DND-41 (cell line): ENCODE measurements at regions not wholly inside any gene's neighbourhood (a gene's known extent, or its start where the extent isn't known, plus 50 kb on each side); places are given as distances from the start of the nearest gene placed in this dataset.
"Not testable (repeated sequence)": the region's sequence is repeated elsewhere in the genome, so short reads cannot be mapped to it uniquely, and the experiment has no call there.

Source experiments
- ATAC-seq: fragments of 200-7000 bp; cut with Tn5 transposase; 3 replicates; pipeline ENCODE4 v1.9.1; 2021; ENCODE audit warnings: low read depth; ENCODE audit not compliant: insufficient read depth
- DNase-seq: peaks from one replicate; pipeline ENCODE4 v3.0.0-alpha.2; 2020
- H2AFZ ChIP-seq: 2 replicates; pipeline ENCODE4 v1.6.0; 2012; ENCODE audit warnings: low read depth, low read length
- H3K27ac ChIP-seq: 2 replicates; pipeline ENCODE4 v1.5.1; 2012; ENCODE audit warnings: low read length, inconsistent platforms
- H3K27me3 ChIP-seq: fragments of 200-600 bp; sonication (generic); 2 replicates; pipeline ENCODE4 v1.6.0; 2012; ENCODE audit warnings: low read length, mild to moderate bottlenecking, inconsistent platforms; ENCODE audit not compliant: insufficient read depth, poor library complexity
- H3K36me3 ChIP-seq: 2 replicates; pipeline ENCODE4 v1.5.1; 2012; ENCODE audit warnings: low read length, inconsistent platforms; ENCODE audit not compliant: insufficient read depth
- H3K4me1 ChIP-seq: 2 replicates; pipeline ENCODE4 v1.5.1; 2012; ENCODE audit warnings: mild to moderate bottlenecking, low read length; ENCODE audit not compliant: insufficient read depth
- H3K4me2 ChIP-seq: 2 replicates; pipeline ENCODE4 v1.6.0; 2012; ENCODE audit warnings: mild to moderate bottlenecking, moderate library complexity, low read length, inconsistent platforms; ENCODE audit not compliant: insufficient read depth
- H3K4me3 ChIP-seq, 2 experiments: fragments of 200-600 bp in 1 of 2; shearing (Covaris generic) in 1 of 2; 2 replicates each; pipeline ENCODE4 v1.5.1; 2012 to 2016; ENCODE audit warnings: inconsistent platforms in 2 of 2, low read length in 2 of 2, mild to moderate bottlenecking in 2 of 2, low read depth in 1 of 2, moderate library complexity in 1 of 2
- H3K79me2 ChIP-seq: 2 replicates; pipeline ENCODE4 v1.6.0; 2012; ENCODE audit warnings: low read length, inconsistent platforms; ENCODE audit not compliant: insufficient read depth
- H3K9ac ChIP-seq: 2 replicates; pipeline ENCODE4 v1.6.0; 2012; ENCODE audit warnings: low read depth, mild to moderate bottlenecking, inconsistent platforms, low read length, moderate library complexity
- H3K9me3 ChIP-seq: 2 replicates; pipeline ENCODE4 v1.5.1; 2012; ENCODE audit warnings: low read length, moderate library complexity, mild to moderate bottlenecking, inconsistent platforms; ENCODE audit not compliant: insufficient read depth, severe bottlenecking
- H4K20me1 ChIP-seq: 2 replicates; pipeline ENCODE4 v1.6.0; 2012; ENCODE audit warnings: low read length; ENCODE audit not compliant: insufficient read depth
- EZH2 ChIP-seq: IDR thresholded peaks from 3 replicates; pipeline ENCODE4 v1.6.1; 2012; ENCODE audit warnings: borderline replicate concordance, low read depth, mild to moderate bottlenecking, moderate library complexity, low read length, inconsistent platforms; ENCODE audit not compliant: severe bottlenecking
- TF ChIP-seq, protein P1 (sequence below): IDR thresholded peaks from 2 replicates; pipeline ENCODE4 v1.5.1; 2012; ENCODE audit warnings: borderline replicate concordance, low read length, moderate library complexity, mild to moderate bottlenecking; ENCODE audit not compliant: poor library complexity, severe bottlenecking; ENCODE audit errors: extremely low read depth

DNA sequence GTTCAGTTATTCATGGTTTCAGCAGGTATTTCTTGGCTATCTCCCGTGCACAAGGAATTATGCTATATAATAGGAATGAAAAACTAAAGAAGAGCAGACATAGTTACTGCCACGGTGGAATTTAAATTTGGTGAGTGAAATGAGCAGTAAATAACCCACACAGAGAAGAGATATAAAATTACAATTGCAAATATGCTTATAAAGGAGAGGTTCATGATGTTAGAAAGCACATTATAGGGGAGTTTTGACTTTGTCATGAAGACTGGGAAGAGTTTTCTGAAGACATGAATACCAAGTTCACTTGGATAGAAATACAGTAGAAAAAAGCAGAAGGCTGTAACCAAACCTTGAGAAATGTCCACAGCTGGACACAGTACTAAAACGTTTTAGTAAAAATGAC lies 712.0 kb upstream of the AADAT start:
- DNase-seq (no peak), ATAC-seq (no peak)
- Histone ChIP-seq H4K20me1 (no peaks in the 10 kb centered on the region), H3K4me3 (no peak overlapping the region), H3K27ac (no peak overlapping the region), H3K9ac (no peak overlapping the region), H3K36me3 (no peaks in the 10 kb centered on the region), H3K4me1 (no peaks in the 10 kb centered on the region), H3K27me3 (no peaks in the 10 kb centered on the region), H3K79me2 (no peaks in the 10 kb centered on the region), H3K9me3 (no peaks in the 10 kb centered on the region), H3K4me2 (no peak overlapping the region), H2AFZ (no peak overlapping the region)
- TF ChIP-seq, protein P1, sequence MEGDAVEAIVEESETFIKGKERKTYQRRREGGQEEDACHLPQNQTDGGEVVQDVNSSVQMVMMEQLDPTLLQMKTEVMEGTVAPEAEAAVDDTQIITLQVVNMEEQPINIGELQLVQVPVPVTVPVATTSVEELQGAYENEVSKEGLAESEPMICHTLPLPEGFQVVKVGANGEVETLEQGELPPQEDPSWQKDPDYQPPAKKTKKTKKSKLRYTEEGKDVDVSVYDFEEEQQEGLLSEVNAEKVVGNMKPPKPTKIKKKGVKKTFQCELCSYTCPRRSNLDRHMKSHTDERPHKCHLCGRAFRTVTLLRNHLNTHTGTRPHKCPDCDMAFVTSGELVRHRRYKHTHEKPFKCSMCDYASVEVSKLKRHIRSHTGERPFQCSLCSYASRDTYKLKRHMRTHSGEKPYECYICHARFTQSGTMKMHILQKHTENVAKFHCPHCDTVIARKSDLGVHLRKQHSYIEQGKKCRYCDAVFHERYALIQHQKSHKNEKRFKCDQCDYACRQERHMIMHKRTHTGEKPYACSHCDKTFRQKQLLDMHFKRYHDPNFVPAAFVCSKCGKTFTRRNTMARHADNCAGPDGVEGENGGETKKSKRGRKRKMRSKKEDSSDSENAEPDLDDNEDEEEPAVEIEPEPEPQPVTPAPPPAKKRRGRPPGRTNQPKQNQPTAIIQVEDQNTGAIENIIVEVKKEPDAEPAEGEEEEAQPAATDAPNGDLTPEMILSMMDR = no peak
- no peak for TF ChIP-seq EZH2

- no peaks in the 10 kb centered on the region for H3K79me2 ChIP-seq
- no peaks in the 10 kb centered on the region for H4K20me1 ChIP-seq
- no peaks in the 10 kb centered on the region for H3K4me1 ChIP-seq
- H2AFZ ChIP-seq = no peak overlapping the region
- no peak overlapping the region for H3K9ac ChIP-seq
- no peak for DNase-seq
- TF ChIP-seq, protein P1 = no peak
- no peak for TF ChIP-seq EZH2
- H3K4me2 ChIP-seq = no peak overlapping the region
- no peaks in the 10 kb centered on the region for H3K9me3 ChIP-seq
- ATAC-seq = no peak
- H3K27me3 ChIP-seq = no peaks in the 10 kb centered on the region
- H3K4me3 ChIP-seq = no peak overlapping the region
- H3K27ac ChIP-seq = no peak overlapping the region
- H3K36me3 ChIP-seq = no peaks in the 10 kb centered on the region
Observed at GRCh38 chr4:170794525-170794924, 704.8 kb upstream of the AADAT start.

DNA sequence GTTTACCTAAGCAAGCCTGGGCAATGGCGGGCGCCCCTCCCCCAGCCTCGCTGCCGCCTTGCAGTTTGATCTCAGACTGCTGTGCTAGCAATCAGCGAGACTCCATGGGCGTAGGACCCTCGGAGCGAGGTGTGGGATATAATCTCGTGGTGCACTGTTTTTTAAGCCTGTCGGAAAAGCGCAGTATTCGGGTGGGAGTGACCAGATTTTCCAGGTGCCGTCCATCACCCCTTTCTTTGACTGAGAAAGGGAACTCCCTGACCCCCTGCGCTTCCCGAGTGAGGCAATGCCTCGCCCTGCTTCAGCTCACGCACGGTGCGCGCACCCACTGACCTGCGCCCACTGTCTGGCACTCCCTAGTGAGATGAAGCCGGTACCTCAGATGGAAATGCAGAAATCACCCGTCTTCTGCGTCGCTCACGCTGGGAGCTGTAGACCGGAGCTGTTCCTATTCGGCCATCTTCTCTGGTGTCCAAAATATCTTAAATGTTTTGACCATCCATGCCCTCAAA lies 698.8 kb upstream of the AADAT start:
- H3K27ac ChIP-seq, H2AFZ ChIP-seq, H3K4me2 ChIP-seq, H3K4me3 ChIP-seq, H3K4me1 ChIP-seq, ATAC-seq, H4K20me1 ChIP-seq, H3K27me3 ChIP-seq, DNase-seq, H3K9me3 ChIP-seq, H3K36me3 ChIP-seq, H3K9ac ChIP-seq, H3K79me2 ChIP-seq: not testable (repeated sequence)

- H2AFZ ChIP-seq = no peak overlapping the region
- H3K4me1 ChIP-seq = no peaks in the 10 kb centered on the region
- H3K9ac ChIP-seq = no peak overlapping the region
- H3K4me3 ChIP-seq = no peak overlapping the region
- H3K9me3 ChIP-seq = no peaks in the 10 kb centered on the region
- H3K27ac ChIP-seq = no peak overlapping the region
- DNase-seq = no peak
- TF ChIP-seq, protein P1 = no peak
- no peak for TF ChIP-seq EZH2
- no peak for ATAC-seq
- no peaks in the 10 kb centered on the region for H3K27me3 ChIP-seq
- no peaks in the 10 kb centered on the region for H3K36me3 ChIP-seq
- no peak overlapping the region for H3K4me2 ChIP-seq
- no peaks in the 10 kb centered on the region for H3K79me2 ChIP-seq
- H4K20me1 ChIP-seq = no peaks in the 10 kb centered on the region
Observed at GRCh38 chr4:170777663-170778062, 687.9 kb upstream of the AADAT start.
